ENCODE measurements at regions not wholly inside any gene's neighbourhood (a gene's known extent, or its start where the extent isn't known, plus 50 kb on each side); places are given as distances from the start of the nearest gene placed in this dataset.

GRCh38 chr11:70628855-70629844 is 230.8 kb downstream of the CTTN start:
- Histone ChIP-seq H3K36me3 (ENCODE audit: control insufficient read depth in 1 of 2, insufficient read depth in 2 of 2, low read length in 2 of 2) (no peaks in the 10 kb centered on the region), H2AFZ (ENCODE audit: low read depth, low read length, poor library complexity, severe bottlenecking) (no peak overlapping the region), H3K79me2 (ENCODE audit: insufficient read depth, low read length) (no peaks in the 10 kb centered on the region), H3K9me3 (ENCODE audit: control insufficient read depth in 1 of 2, insufficient read depth in 1 of 2, low read depth in 1 of 2, low read length in 2 of 2) (no peaks in the 10 kb centered on the region), H3K4me3 (replicated peaks in 1 of 2; ENCODE audit: low read depth in 1 of 2, low read length in 2 of 2) (no peak overlapping the region), H3K4me2 (ENCODE audit: low read length) (no peak overlapping the region), H3K27ac (ENCODE audit: low read depth, low read length) (no peak overlapping the region), H3K9me2 (ENCODE audit: insufficient read depth) (no peaks in the 10 kb centered on the region), H3K9ac (ENCODE audit: low read length) (no peak overlapping the region), H3K27me3 (ENCODE audit: insufficient read depth, low read length) (no peaks in the 10 kb centered on the region), H4K20me1 (ENCODE audit: insufficient read depth) (no peaks in the 10 kb centered on the region), H3K4me1 (ENCODE audit: control insufficient read depth in 1 of 2, insufficient read depth in 2 of 2, low read length in 2 of 2) (no peaks in the 10 kb centered on the region)
- no peak for ATAC-seq
- ChIA-PET RAD21 (ENCODE audit: low non-redundant PET in 1 of 2, low total read pairs in 2 of 2, uncharacterized antibody in 2 of 2, unreplicated experiment in 2 of 2) (no interaction called here), POLR2A (no interaction called here), CTCF (no interaction called here)
- BruUV-seq (replicated peaks), result no TSS peak
- DNase-seq (ENCODE audit: low read depth, low spot score), result no peak
- no peak for TF ChIP-seq POLR2A (IDR thresholded peaks at IDR 0.05; ENCODE audit: borderline replicate concordance, extremely low read depth, insufficient read depth, insufficient read length)
- no peak for TF ChIP-seq TCF7L2 (IDR thresholded peaks at IDR 0.05; ENCODE audit: borderline replicate concordance, extremely low read depth, insufficient read depth, insufficient read length)
- TF ChIP-seq EZH2phosphoT487 (IDR thresholded peaks at IDR 0.05; ENCODE audit: borderline replicate concordance), result no peak
- no peak for TF ChIP-seq RAD21 (IDR thresholded peaks at IDR 0.05; ENCODE audit: low read depth)
- TF ChIP-seq FOSL1 (IDR thresholded peaks at IDR 0.05; ENCODE audit: low read depth), result no peak
- no peak for TF ChIP-seq JUND (IDR thresholded peaks at IDR 0.05)
- TF ChIP-seq MAX (IDR thresholded peaks at IDR 0.05), result no peak
- no peak for TF ChIP-seq EZH2 (IDR thresholded peaks at IDR 0.05)
- intact Hi-C loops (cut with micrococcal nuclease), result no loop called here

GRCh38 chr11:70630068-70630467 is 231.7 kb downstream of the CTTN start:
- no peak overlapping the region for H2AFZ ChIP-seq (ENCODE audit: low read depth, low read length, poor library complexity, severe bottlenecking)
- ChIA-PET CTCF (no interaction called here), RAD21 (ENCODE audit: low non-redundant PET in 1 of 2, low total read pairs in 2 of 2, uncharacterized antibody in 2 of 2, unreplicated experiment in 2 of 2) (no interaction called here), POLR2A (no interaction called here)
- H3K9me2 ChIP-seq (ENCODE audit: insufficient read depth), result no peaks in the 10 kb centered on the region
- BruUV-seq (replicated peaks), result no TSS peak
- H3K4me1 ChIP-seq (ENCODE audit: control insufficient read depth in 1 of 2, insufficient read depth in 2 of 2, low read length in 2 of 2), result no peaks in the 10 kb centered on the region
- no peaks in the 10 kb centered on the region for H3K79me2 ChIP-seq (ENCODE audit: insufficient read depth, low read length)
- no peaks in the 10 kb centered on the region for H3K27me3 ChIP-seq (ENCODE audit: insufficient read depth, low read length)
- no peak overlapping the region for H3K27ac ChIP-seq (ENCODE audit: low read depth, low read length)
- H3K9me3 ChIP-seq (ENCODE audit: control insufficient read depth in 1 of 2, insufficient read depth in 1 of 2, low read depth in 1 of 2, low read length in 2 of 2), result no peaks in the 10 kb centered on the region
- H3K4me2 ChIP-seq (ENCODE audit: low read length), result no peak overlapping the region
- DNase-seq (ENCODE audit: low read depth, low spot score) (no peak), ATAC-seq (no peak)
- H3K9ac ChIP-seq (ENCODE audit: low read length), result no peak overlapping the region
- intact Hi-C loops (cut with micrococcal nuclease), result no loop called here
- H4K20me1 ChIP-seq (ENCODE audit: insufficient read depth), result no peaks in the 10 kb centered on the region
- H3K36me3 ChIP-seq (ENCODE audit: control insufficient read depth in 1 of 2, insufficient read depth in 2 of 2, low read length in 2 of 2), result no peaks in the 10 kb centered on the region
- no peak overlapping the region for H3K4me3 ChIP-seq (replicated peaks in 1 of 2; ENCODE audit: low read depth in 1 of 2, low read length in 2 of 2)
- TF ChIP-seq MAX (IDR thresholded peaks at IDR 0.05) (no peak), ZBTB33 (IDR thresholded peaks at IDR 0.05; ENCODE audit: extremely low read depth, insufficient replicate concordance, low read length) (no peak), POLR2A (IDR thresholded peaks at IDR 0.05; ENCODE audit: borderline replicate concordance, extremely low read depth, insufficient read depth, insufficient read length) (no peak), EGR1 (IDR thresholded peaks at IDR 0.05; ENCODE audit: low read depth) (no peak), FOSL1 (IDR thresholded peaks at IDR 0.05; ENCODE audit: low read depth) (no peak), SP1 (IDR thresholded peaks at IDR 0.05; ENCODE audit: low read depth) (no peak), ZNF274 (IDR thresholded peaks at IDR 0.05; ENCODE audit: low read depth, low read length) (no peak), JUND (IDR thresholded peaks at IDR 0.05) (no peak), EZH2phosphoT487 (IDR thresholded peaks at IDR 0.05; ENCODE audit: borderline replicate concordance) (no peak), ZFX (IDR thresholded peaks at IDR 0.05) (no peak)
